HG03469 (cell line): ENCODE measurements at regions not wholly inside any gene's neighbourhood (a gene's known extent, or its start where the extent isn't known, plus 50 kb on each side); places are given as distances from the start of the nearest gene placed in this dataset.
"Not testable (repeated sequence)": the region's sequence is repeated elsewhere in the genome, so short reads cannot be mapped to it uniquely, and the experiment has no call there.

Experiments
- ATAC-seq: cut with Tn5 transposase; IDR thresholded peaks from one replicate; pipeline ENCODE4 v1.9.1; 2021; ENCODE audit warnings: mild to moderate bottlenecking, moderate library complexity, moderate number of reproducible peaks; ENCODE audit not compliant: unreplicated experiment

- ATAC-seq, result not testable (repeated sequence)
These were observed 299.1 kb upstream of the ZNF658 start for GRCh38 chr9:66601472-66601871.

GRCh38 chr9:66631521-66632046, 268.9 kb upstream of the ZNF658 start:
- not testable (repeated sequence) for ATAC-seq

GRCh38 chr9:66647675-66648074, 252.8 kb upstream of the ZNF658 start:
- not testable (repeated sequence) for ATAC-seq

GRCh38 chr9:66690242-66690641, 210.3 kb upstream of the ZNF658 start:
- ATAC-seq, result not testable (repeated sequence)

- ATAC-seq, result peak; percentile 75
These were observed 204.8 kb upstream of the ZNF658 start for GRCh38 chr9:66695561-66696240.

GRCh38 chr9:66697343-66698065, 203.0 kb upstream of the ZNF658 start:
- ATAC-seq, result not testable (repeated sequence)

GRCh38 chr9:66698066-66698455, 202.5 kb upstream of the ZNF658 start:
- ATAC-seq, result not testable (repeated sequence)

GRCh38 chr9:66701411-66702377, 198.8 kb upstream of the ZNF658 start:
- not testable (repeated sequence) for ATAC-seq

- ATAC-seq, result not testable (repeated sequence)
These were observed 189.0 kb upstream of the ZNF658 start for GRCh38 chr9:66711553-66711952.

GRCh38 chr9:66712870-66713269, 187.7 kb upstream of the ZNF658 start:
- ATAC-seq, result peak; percentile 88

GRCh38 chr9:66713552-66713951, 187.0 kb upstream of the ZNF658 start:
- ATAC-seq, result not testable (repeated sequence)

- ATAC-seq, result not testable (repeated sequence)
These were observed 179.7 kb upstream of the ZNF658 start for GRCh38 chr9:66720845-66721244.

- not testable (repeated sequence) for ATAC-seq
These were observed 173.0 kb upstream of the ZNF658 start for GRCh38 chr9:66727540-66727939.

- not testable (repeated sequence) for ATAC-seq
These were observed 163.8 kb upstream of the ZNF658 start for GRCh38 chr9:66736686-66737085.

GRCh38 chr9:66738418-66738817, 162.1 kb upstream of the ZNF658 start:
- not testable (repeated sequence) for ATAC-seq

GRCh38 chr9:66740136-66740535, 160.4 kb upstream of the ZNF658 start:
- not testable (repeated sequence) for ATAC-seq

- ATAC-seq, result not testable (repeated sequence)
These were observed 154.7 kb upstream of the ZNF658 start for GRCh38 chr9:66745846-66746245.

- ATAC-seq, result not testable (repeated sequence)
These were observed 148.1 kb upstream of the ZNF658 start for GRCh38 chr9:66752324-66752923.

- not testable (repeated sequence) for ATAC-seq
These were observed 140.6 kb upstream of the ZNF658 start for GRCh38 chr9:66759825-66760492.
